ENCODE measurements at regions not wholly inside any gene's neighbourhood (a gene's known extent, or its start where the extent isn't known, plus 50 kb on each side); places are given as distances from the start of the nearest gene placed in this dataset.

DNA sequence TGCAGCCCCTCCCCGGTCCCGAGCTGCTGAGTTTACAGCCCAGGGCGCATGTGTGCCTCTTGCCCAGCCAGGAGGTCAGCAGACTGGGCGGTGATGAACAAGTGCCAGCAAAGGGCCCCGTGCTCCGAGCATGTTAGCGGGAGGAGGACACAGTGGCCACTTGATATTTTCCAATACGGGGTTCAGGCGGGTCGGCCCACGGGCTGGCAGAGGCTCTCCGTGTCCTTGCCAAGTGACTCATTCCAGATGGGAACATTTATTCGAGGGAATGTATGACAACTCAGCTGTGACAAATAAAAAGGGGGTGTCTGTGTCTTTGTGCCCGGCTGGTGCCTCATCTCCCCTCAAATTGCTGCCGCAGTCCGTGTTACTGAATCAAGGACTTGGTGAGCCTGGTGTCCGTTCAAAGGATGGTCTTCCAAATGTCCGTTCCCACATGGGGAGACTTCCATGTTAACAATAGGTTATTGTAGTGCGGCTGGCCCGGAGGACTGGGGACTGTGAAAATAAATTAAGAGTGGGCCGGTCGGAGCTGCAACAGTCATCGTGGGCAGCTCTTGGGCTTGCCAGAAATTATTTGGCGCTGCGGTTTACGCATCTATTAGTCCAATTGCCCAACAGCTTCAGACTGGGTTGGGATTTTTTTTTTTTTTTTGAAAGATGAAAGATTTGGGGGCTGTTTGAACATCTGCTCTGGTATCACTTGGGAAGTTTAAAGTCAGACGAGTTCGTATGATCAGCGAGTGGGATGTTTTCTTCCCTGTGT, 174.0 kb upstream of the CIBAR2 start:
- no peak for TF ChIP-seq POLR2AphosphoS5 (IDR thresholded peaks at IDR 0.05; ENCODE audit: borderline replicate concordance, low read depth, low read length)
- no peak for TF ChIP-seq EZH2 (IDR thresholded peaks at IDR 0.05)
